HG03095 (cell line): ENCODE measurements at regions not wholly inside any gene's neighbourhood (a gene's known extent, or its start where the extent isn't known, plus 50 kb on each side); places are given as distances from the start of the nearest gene placed in this dataset.

Source experiments
- ATAC-seq: cut with Tn5 transposase; IDR thresholded peaks from one replicate; pipeline ENCODE4 v1.9.1; 2021; ENCODE audit warnings: moderate library complexity; ENCODE audit not compliant: unreplicated experiment

DNA sequence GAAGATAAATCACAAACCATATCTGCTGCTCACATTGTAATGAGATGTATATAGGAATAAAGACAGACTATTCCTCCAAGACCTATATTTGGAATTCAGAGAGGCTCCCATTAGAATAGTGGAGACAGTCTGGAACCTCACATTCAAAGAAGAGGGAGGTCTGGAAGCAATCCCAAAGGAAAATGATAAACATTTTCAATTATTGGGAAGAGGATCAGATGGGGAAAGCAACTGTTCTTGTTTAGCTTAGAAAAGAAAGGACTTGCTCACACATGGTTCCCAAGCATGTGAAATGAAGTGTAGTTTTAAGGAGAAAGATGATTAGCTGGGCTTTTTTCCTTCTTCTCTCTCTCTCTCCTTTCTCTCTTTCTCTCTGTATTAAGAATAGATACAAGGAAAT, 193.0 kb upstream of the LMNTD1 start:
- no peak for ATAC-seq

DNA sequence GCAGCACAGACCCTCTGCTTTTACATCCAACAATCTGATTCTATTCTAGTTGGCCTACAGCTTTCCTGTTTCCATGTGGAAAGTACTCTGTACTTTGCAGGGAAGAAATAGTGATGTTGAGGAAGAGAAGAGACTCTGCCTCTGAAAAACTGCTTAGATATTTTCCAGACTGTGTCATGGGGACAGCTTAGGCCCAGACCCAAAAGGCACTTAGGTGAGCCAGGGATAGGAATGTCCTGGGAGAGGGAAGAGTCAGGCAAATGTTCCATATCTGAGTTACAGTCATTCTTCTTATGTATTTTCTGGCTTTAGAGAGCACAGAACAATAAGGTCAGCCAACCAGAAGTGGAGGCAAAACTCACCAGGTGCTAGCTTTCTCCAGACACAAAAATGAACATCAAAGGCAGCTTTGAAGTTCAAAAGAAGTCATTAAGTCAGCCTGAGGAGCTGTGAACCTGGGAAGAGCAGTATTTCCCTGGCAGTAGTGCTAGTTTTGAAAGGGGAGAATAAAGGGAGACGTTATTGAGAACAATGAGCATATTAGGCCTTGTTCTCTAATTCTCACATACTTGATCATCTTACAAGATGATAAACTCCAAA, 199.7 kb upstream of the LMNTD1 start:
- ATAC-seq, result no peak

DNA sequence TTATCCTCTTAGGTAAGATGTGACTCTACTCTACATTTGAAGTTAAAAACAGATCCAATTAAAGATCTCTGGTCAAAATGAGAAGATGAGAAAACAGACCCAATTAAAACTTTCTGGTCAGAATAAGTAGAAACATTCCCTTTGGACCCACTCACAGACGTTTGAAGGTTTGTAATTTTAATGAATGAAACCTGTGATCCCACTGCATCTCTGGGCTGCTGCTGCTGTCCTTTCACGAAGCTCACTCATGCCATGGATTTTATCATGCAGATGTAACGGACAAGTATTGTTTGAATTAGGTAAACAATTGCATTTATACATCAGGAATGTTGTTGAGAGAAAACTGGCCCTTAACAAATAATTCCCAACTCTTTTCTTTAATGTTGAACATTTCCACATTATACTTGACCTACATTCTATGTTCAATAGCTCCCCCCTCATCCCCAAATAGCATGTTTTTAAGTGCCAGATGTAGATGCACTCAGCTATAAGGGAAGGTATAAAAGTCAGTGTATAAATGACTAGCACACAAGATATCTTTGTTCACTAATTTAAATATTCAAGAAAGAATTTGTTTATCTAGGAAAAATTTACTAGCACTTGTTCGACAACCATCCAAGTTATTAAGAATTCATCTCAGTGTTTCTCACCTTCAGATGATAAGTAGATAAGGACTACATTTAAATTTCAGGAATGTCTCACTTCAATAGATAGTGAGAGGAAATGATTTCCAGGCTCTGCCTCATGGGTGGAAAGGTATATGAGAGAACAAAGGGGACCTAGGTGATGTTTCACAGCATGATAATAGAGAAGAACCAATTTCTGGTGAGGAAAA, 202.3 kb upstream of the LMNTD1 start:
- ATAC-seq, result no peak

DNA sequence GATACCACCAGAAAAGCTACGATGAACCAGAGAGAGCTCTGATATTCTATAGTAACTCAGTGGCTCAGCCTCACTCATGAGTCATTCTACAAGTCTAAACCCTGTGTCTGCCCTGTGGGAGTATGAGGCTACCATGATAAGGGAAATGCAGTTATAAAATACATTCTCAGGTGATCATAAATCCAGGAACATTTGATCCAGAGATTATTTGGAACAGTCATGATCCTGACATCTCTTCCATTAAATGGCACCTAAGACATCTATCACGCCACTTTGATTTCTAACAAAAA, 202.6 kb upstream of the RASSF8 start:
- no peak for ATAC-seq

DNA sequence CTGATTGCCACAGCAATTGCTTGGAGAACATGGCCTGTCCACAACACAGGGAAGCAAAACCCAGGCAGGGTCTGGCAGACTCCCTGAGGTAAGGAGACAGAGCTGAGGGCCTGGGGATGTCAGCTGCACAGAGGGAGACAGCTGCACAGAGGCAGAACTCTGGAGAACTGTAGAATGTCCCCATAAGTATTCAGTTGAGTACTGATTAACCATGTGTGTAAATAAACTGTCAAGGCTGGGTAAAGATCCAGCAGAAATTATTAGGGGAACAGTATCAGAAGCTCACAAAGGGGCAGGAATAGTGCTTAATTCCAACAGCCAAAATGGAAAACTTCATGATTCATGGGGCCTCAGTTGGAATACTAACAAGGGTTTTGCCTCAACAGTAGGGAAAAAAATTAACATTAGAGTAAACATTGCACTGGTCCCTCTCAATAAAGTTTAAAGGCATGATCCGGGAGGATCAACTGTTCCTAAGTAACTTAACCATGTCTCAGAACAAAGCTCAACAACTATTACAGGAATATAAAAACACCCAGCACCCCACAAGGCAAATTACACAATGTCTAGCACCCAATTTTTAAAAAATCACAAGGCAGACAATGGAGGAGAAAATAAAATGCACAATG, 201.3 kb upstream of the RASSF8 start:
- no peak for ATAC-seq

DNA sequence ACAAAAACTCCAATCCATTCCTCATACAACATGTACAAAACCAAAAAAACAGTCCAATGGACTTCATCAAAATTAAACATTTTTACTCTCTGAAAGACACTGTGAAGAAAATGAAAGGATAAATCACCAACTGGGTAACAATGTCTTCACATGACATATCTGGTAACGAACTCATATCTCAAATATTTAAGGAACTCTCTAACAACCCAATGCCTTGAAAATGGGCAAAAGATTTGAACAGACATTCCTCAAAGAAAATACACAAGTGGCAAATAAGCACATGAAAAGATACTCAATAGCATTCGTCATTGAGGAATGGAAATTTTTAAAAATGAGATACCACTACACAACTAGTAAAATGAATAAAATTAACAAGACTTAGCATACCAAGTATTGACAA, 198.7 kb upstream of the RASSF8 start:
- ATAC-seq, result no peak

DNA sequence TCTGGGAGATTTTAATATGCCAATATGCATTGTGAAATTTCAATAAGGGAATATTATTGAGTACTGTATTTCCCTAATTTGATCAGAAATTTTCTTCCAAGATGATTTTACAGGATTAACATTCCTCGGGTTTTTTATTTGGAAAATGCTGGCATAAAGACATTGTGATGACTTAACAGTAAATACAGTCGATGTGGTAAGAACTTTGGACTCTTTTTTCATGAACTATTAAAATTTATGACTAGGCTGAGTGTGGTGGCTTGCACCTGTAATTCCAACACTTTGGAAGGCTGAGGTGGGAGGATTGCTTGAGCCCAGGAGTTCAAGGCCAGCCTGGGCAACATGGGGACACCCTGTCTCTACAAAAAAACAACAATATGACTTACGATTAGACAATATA, 197.1 kb upstream of the RASSF8 start:
- no peak for ATAC-seq

DNA sequence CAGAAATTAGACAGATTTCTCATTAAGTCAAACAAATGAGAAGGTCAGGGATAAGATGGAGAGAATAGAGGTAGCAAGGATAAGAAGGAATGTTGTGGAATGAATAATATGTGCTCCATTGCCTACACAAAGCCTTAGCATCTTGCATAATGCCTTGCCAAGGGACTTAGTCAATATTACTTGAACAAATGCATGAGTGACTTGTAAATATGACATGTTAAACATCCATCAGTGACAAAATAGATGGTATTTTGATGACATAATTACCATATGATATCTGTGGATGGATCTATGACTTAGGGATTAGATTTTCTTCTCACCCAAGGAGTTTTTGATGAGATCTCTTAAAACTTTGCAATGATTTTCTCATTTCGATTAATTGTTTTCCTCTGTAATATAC, 194.1 kb upstream of the RASSF8 start:
- no peak for ATAC-seq

DNA sequence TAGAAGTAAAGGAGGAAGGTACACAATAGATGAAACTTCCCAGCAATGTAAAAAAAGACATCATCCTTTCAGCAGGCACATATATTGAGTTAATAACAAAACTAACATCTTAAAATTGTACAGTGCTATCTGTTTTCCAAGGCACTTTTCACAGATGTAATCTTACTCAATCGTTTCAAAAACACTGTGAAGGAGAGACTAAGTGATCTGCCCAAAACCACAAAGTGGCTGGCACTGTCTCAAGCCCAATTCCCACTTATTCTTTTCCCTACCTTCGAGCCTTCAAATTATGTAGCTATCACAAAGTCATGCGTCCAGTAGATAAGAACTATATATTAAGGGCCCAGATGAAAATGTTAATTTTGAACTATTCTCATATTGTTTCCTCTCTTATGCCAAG, 193.6 kb upstream of the RASSF8 start:
- ATAC-seq, result no peak

DNA sequence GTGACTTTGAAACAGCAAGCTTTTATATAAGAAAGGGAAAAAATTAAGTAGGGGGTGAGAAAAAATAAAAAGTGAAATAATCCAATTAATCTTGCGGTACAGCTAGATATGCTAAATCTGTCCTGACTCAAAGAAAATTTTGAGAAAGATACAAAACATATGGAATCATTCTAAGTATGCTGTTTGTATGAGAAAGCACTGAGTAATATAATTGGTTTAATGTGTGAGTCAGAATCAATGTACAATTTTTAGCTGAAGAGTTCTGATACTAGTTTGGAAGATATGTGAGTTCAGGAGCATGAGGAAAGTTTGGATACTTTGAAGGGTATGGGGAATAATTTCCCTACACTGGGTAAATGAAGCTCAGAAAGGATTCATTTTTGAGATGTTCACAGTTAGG, 190.9 kb upstream of the RASSF8 start:
- ATAC-seq, result no peak

DNA sequence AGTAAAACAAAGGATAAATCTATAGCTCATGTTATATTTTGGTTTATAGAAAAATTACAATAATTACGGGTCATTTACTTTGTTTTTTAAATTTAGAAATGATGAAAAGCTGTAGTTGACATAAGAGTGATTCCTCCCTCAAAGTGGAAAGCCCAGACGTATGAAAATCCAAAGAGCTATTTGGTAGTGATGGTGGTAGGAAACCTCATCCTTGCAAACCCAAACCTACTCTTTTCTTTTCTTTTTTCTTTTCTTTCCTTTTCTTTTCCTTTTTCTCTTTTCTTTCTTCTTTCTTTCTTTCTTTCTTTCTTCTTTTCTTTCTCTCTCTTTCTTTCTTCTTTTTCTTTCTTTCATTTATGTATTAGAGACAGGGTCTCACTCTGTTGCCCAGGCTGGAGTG, 190.3 kb upstream of the RASSF8 start:
- ATAC-seq, result no peak

DNA sequence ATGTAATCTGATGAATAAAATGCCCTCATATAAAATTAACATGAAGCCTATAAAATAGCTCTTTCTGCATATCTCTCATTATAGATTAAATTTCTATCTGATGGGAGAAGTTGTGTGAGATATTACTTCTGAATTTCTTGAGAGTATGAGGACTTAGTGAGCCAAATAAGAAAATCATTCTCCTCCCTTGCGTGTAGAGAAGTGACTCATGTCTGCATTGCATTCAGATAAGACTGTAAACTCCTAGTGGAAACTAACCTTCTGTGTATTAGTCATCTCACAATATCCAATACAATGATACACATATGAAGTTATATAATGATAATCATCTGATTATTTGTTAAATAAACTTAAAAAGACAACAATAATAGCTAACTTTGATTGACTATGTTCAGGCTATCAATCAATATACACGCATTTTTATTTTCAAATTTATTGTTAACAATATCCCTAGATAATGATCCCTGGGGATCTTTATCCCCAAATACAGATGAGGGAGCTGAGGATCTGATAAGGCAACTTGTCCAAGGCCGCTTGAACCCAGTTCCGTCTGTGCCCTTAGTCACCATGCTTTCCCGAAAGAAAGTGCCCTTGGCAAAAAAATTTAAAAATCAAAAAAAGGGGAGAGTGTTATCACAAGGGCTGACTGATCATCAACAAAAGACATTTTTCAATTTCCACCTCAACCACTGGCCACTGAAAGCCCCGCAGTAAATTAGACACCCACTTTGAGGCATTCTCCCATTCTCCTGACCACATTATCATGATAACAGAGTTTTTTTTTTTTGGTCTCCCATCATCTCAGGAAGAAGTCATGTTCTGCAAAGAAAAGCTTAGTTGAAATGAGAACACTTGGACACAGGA, 189.2 kb upstream of the RASSF8 start:
- ATAC-seq, result no peak

DNA sequence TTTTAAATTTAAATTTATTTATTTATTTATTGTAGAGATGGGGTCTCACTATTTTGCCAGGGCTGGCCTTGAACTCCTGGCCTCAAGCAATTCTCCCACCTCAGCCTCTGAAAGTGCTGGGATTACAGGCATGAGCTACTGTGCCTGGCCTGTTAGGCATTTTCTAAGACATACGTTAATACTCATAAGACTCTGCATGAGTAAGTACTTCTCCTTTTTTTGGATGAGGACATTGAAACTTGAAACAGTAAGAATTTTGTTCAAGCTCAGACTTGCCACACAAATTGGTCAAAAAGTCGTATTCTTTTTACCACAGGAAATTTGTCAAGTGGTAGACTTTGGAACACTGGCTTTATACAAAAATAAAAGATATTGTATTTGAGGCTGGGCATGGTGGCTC, 187.4 kb upstream of the RASSF8 start:
- ATAC-seq, result no peak

DNA sequence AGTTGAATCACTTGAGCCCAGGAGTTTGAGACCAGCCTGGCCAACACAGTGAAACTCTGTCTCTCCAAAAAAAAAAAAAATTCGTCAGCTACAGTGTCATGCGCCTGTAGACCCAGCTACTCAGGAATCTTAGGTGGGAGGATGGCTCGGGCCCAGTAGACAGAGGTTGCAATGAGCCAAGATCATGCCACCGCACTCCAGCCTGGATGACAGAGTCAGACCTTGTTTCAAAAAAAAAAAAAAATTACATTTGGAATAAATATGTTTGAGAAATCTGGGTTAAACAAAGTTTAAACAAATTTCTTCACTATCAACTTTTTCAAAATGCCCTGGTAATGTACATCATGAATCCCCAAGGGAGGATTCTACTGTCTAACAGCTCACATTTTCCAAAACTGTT, 187.0 kb upstream of the RASSF8 start:
- no peak for ATAC-seq

DNA sequence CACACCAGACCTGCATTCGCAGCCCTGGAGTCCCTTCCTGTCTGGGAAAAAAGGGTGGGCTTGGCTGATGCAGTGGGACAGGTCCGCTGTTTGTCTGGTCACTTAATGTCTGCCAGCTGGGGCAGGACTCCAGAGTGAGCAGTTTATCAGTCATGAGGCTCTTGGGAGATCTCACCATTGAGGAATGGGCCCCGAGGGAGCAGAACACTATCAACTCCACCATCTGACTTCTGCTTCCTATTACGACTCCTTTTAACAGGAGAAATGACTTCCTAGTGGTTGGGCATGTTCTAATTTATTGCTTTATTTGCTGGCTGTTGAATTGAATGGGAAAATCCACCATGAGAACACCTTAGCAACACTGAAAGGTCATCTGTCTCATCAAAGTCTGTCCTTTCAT, 182.5 kb upstream of the RASSF8 start:
- no peak for ATAC-seq

DNA sequence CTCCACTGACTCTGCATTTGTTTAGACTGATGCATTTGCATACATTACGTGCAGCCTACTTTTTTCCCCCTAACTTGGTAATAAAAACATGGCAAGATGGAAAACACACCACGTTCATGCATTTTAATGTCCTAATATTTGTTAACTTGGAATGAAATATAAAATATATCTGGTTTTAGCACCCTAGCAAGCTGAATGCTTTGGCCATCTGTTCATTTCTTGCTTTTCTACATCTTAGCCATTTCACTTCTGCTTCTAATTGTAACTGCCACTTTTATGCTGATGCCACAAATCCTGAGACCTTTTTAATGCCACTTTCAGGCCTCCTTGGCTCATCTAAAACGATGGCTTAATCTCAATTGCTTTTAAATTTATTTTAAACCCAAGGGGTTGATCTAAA, 177.7 kb upstream of the RASSF8 start:
- no peak for ATAC-seq

DNA sequence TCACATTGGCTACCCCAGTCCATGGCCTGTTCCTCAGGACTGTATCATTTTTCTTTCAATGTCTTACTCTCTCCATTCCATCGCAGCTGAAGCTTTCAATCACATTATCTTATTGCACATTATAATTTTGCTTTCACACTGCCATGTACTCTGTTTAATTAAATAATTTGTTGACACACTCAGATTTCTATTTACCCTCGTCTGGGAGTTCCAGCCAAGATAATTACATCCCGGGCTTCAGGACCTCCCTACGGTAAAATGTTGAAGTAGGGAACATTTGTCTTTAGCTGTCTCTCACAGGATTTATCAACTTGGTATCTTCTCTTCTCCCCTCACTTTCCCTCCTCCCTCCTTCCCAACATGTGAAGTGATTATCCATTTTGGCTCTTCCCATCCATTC, 177.2 kb upstream of the RASSF8 start:
- ATAC-seq, result no peak

DNA sequence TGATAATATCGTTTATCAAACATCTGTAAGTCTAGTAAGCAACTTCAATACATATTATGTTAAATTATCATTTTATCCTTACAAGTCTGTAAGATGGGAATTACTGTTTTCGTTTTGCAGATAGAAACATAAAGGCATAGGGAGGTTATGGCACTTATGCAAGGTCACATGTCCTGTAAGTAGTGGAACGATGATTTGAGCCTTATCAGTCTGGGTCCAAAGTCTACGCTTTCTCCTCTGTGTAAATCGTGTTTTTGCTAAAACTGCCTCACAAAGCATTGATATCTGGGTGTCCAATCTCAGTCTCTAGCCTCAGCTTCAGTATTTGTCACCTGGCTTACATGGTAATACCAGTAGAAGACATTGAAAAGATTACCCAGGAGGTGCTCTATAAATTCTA, 174.9 kb upstream of the RASSF8 start:
- ATAC-seq, result no peak

DNA sequence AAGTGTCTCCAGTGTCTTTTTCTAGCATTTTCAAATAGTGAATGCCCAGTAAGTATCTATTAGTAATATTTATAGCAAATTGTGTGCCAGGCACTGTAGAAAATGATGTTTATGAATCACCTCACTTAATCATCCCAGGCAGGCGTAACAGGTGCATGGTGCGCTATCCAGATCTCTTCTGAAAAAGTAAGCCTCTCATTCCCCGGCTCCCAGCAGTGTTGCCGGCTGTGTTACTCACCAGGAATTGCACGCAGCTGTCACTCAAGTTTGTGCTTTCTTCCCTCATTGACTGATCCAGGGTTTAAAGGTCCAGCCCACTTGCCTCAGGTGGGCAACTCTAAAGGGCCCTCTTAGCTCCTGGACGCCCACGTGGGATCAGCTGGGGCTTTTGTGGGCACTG, 173.8 kb upstream of the RASSF8 start:
- ATAC-seq, result no peak

DNA sequence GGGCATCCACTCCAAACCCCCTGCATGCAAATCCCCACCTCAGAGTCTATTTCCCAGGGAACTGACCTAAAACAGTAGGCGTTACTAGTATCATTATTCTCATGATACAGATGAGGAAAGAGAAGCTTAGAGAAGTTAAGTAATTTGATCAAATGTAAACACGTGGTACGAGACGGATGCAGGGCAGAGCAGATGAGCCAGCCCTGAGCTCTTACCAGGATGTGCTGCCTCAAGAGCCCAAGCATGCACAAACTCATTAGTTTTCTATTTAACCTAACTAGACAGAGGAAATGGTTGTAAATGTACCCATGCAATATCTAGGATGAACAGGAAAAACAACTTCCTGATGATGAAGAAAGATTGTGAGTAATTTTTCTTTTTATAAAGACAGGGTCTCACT, 173.3 kb upstream of the RASSF8 start:
- no peak for ATAC-seq

DNA sequence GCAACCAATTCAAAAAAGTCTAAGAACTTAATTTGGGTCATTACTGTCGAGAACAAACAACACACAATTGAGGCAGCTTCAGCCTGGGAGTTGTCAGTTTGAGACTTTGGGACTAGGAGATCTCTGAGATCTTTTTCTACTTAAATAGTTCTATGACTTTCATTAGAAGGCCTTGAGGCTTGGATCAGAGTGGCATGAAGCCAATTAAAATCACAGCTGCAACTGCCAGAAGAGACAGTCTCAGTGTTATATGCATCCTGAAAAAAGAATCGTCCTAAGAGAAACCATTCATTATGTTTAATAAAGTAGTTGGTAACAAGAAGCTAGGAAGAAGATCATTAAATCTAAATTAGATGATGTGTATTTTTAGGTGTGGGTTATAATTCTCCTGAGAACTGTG, 170.8 kb upstream of the RASSF8 start:
- ATAC-seq, result no peak
